Activated naive CD8-positive, alpha-beta T cell treated with anti-CD3 and anti-CD28 coated beads, Interleukin-2, amount 10 ng/mL, durations not matched to agents 7 days and 5 days (primary cell): ENCODE measurements at regions not wholly inside any gene's neighbourhood (a gene's known extent, or its start where the extent isn't known, plus 50 kb on each side); places are given as distances from the start of the nearest gene placed in this dataset.
A peak's percentile ranks its signal among the peaks of the same experiment; 100 is the strongest.
"Not testable (repeated sequence)": the region's sequence is repeated elsewhere in the genome, so short reads cannot be mapped to it uniquely, and the experiment has no call there.

Experiments used
- ATAC-seq: fragments of 150-1000 bp; cut with Tn5 transposase; one replicate; pipeline ENCODE4 v1.10.0; 2021; ENCODE audit warnings: low read depth, moderate library complexity
- POLR2A ChIA-PET: fragments of 350-600 bp; sonication (Branson Sonifier 250); formaldehyde crosslinking; loops from one replicate; lab custom pipeline; 2021; ENCODE audit warnings: antibody characterized with exemption; lab: Charles Lee
- DNase-seq: peaks from one replicate; pipeline ENCODE4 v3.0.0; 2021
- H3K27ac Mint-ChIP-seq: one replicate; pipeline ENCODE4 v1.8.0; 2022; ENCODE audit warnings: mild to moderate bottlenecking, mixed read lengths
- H3K27me3 Mint-ChIP-seq: one replicate; pipeline ENCODE4 v1.8.0; 2022; ENCODE audit warnings: mild to moderate bottlenecking, moderate library complexity, mixed read lengths
- H3K36me3 Mint-ChIP-seq: one replicate; pipeline ENCODE4 v1.8.0; 2021; ENCODE audit warnings: mild to moderate bottlenecking, mixed read lengths
- H3K4me1 Mint-ChIP-seq: one replicate; pipeline ENCODE4 v1.8.0; 2021; ENCODE audit warnings: mixed read lengths
- H3K4me3 Mint-ChIP-seq: one replicate; pipeline ENCODE4 v1.8.0; 2022; ENCODE audit warnings: mild to moderate bottlenecking, moderate library complexity, mixed read lengths
- H3K9me3 Mint-ChIP-seq: one replicate; pipeline ENCODE4 v1.8.0; 2021; ENCODE audit warnings: mixed read lengths

DNA sequence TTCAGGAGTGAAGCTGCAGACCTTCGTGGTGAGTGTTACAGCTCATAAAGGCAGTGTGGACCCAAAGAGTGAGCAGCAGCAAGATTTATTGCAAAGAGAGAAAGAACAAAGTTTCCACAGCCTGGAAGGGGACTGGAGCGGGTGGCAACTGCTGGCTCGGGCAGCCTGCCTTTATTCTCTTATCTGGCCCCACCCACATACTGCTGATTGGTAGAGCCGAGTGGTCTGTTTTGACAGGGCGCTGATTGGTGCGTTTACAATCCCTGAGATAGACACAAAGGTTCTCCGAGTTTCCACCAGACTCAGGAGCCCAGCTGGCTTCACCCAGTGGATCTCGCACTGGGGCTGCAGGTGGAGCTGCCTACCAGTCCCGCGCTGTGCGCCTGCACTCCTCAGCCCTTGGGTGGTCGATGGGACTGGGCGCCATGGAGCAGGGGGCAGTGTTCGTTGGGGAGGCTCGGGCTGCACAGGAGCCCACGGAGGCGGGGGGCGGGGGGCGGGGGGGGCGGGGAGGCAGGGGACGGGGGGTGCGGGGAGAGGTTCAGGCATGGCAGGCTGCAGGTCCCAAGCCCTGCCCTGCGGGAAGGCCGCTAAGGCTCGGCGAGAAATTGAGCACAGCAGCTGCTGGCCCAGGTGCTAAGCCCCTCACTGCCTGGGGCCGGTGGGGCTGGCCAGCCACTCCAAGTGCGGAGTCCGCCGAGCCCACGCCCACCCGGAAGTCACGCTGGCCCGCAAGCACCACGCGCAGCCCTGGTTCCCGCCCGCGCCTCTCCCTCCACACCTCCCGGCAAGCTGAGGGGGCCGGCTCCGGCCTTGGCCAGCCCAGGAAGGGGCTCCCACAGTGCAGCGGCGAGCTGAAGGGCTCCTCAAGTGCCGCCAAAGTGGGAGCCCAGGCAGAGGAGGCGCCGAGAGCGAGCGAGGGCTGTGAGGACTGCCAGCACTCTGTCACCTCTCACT, 59.9 kb upstream of the EN2 start:
- not testable (repeated sequence) for H3K4me1 Mint-ChIP-seq, H3K27ac Mint-ChIP-seq, H3K36me3 Mint-ChIP-seq, H3K9me3 Mint-ChIP-seq, H3K4me3 Mint-ChIP-seq, ATAC-seq, H3K27me3 Mint-ChIP-seq, DNase-seq
- POLR2A ChIA-PET, result interaction anchor here (0.6 kb wide), 1 partner anchor 378 kb away, joined by 5 read pairs; no protein-coding TSS in a partner anchor

DNA sequence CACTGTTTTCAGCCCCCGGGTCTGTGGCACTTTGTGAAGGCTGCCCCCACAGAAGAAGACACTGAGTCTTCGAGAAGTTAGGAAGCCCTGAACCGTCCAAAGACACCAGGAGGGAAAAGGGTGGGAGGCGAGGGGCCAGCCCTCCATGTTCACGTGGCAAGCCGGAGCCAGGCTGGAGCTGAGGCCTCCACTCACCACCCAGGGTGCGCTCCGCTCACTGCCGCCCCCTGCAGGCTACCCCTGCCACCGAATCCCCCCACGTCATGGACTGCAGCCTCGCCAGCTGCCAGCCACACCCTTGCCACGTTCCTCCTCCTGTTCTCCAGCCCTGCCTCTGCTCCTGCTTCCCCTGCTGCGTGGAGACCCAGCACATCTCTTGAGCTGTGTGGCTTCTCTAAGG, 59.0 kb upstream of the EN2 start:
- Mint-ChIP-seq H3K27me3 (peaks cover 6% of the 10 kb centered on the region), H3K9me3 (peaks cover 1% of the 10 kb centered on the region), H3K27ac (no peak overlapping the region), H3K4me3 (no peak overlapping the region), H3K36me3 (no peaks in the 10 kb centered on the region), H3K4me1 (no peaks in the 10 kb centered on the region)
- no peak for DNase-seq
- no peak for ATAC-seq
- POLR2A ChIA-PET, result no interaction called here

DNA sequence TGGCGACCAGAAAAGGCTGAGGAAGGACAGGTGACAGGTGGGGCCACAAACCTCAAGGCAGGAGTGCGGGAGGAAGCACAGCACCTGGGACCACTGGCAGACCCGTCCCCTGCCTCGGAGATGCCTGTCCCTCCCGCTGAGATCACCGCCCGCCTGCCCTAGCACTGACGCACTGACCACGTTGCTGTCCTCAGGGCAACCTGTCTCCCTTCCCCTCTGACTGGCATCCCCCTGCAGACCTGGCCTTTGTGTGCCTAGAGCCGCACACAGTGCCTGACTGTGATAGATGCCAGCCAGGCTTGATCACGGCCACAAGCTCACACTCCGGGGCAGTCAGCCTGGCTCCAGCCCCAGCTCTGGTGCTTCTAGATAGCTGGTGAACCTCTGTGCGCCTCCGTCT, 58.4 kb upstream of the EN2 start:
- Mint-ChIP-seq H3K27me3 (peaks cover 8% of the 10 kb centered on the region), H3K36me3 (no peaks in the 10 kb centered on the region), H3K4me1 (no peaks in the 10 kb centered on the region), H3K9me3 (peaks cover 1% of the 10 kb centered on the region), H3K4me3 (no peak overlapping the region), H3K27ac (no peak overlapping the region)
- no peak for DNase-seq
- POLR2A ChIA-PET, result no interaction called here
- no peak for ATAC-seq

DNA sequence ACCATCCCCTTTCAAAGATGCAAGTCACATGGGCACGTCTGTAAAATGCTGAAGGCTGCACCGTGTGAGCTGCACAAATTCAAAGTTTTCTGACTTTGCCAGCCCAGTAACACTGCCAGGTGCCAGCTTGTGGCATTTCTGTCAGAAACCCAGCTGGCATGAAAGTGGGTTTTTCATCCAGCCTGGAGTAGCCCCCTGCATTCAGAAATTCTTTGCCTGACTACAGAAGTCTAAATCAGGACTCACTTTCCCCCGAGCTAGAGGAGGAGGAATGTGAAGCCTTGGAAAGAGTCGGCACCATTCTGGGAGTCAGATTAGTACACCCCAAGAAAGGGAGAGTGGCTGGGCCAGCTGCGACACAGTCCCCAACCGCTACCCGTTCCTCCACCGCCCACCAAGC, 56.7 kb upstream of the EN2 start:
- peaks cover 1% of the 10 kb centered on the region for H3K9me3 Mint-ChIP-seq
- DNase-seq (no peak), ATAC-seq (no peak)
- H3K4me3 Mint-ChIP-seq, result no peak overlapping the region
- H3K27me3 Mint-ChIP-seq, result peaks cover 12% of the 10 kb centered on the region
- H3K4me1 Mint-ChIP-seq, result peaks cover 7% of the 10 kb centered on the region
- no peak overlapping the region for H3K27ac Mint-ChIP-seq
- POLR2A ChIA-PET, result no interaction called here
- H3K36me3 Mint-ChIP-seq, result no peaks in the 10 kb centered on the region

DNA sequence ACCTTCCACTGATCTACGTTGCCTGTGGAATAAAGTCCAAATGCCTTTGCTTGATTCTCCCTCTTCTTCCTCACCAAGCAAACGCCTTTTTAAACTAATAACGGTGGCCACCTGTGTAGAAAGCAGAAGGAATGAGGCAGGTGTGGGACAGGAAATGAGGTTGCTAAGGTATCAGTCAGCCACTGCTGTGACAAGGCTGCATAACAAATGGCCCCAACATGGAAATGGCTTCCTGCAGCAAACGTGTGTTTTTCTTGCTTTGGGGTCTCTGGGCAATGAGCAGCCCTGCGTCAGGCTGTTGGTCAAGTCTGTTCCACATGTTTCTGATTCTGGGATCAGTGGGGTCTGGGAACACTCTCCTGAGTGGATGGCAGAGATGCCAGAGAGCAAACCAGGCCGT, 56.0 kb upstream of the EN2 start:
- POLR2A ChIA-PET, result no interaction called here
- H3K4me1 Mint-ChIP-seq, result peaks cover 8% of the 10 kb centered on the region
- DNase-seq (no peak), ATAC-seq (no peak)
- H3K27ac Mint-ChIP-seq, result no peak overlapping the region
- H3K9me3 Mint-ChIP-seq, result peaks cover 1% of the 10 kb centered on the region
- H3K36me3 Mint-ChIP-seq, result no peaks in the 10 kb centered on the region
- H3K4me3 Mint-ChIP-seq, result no peak overlapping the region
- peaks cover 17% of the 10 kb centered on the region for H3K27me3 Mint-ChIP-seq

DNA sequence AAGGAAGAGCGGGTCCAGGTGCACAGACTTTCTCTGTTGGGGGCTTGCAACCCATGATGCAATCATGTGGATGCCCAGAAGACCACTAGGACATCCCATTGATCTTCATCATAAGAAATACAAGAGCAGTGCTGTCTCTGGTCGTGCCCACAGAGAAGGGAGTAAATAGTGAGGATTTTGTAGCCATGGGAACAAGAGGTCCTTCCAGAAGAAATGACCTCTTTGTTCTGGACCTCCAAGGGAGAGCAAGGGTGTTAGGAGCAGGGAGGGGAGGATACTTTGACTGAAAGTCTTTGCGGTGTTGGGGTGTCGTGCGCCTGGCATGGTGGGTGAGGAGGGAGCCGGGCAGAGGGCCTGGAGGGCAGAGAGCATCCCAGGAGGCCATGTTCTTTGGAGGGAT, 55.0 kb upstream of the EN2 start:
- peaks cover 1% of the 10 kb centered on the region for H3K9me3 Mint-ChIP-seq
- ATAC-seq (no peak), DNase-seq (no peak)
- H3K36me3 Mint-ChIP-seq, result no peaks in the 10 kb centered on the region
- H3K27me3 Mint-ChIP-seq, result peaks cover 17% of the 10 kb centered on the region
- POLR2A ChIA-PET, result no interaction called here
- H3K27ac Mint-ChIP-seq, result no peak overlapping the region
- no peak overlapping the region for H3K4me3 Mint-ChIP-seq
- peaks cover 8% of the 10 kb centered on the region for H3K4me1 Mint-ChIP-seq

DNA sequence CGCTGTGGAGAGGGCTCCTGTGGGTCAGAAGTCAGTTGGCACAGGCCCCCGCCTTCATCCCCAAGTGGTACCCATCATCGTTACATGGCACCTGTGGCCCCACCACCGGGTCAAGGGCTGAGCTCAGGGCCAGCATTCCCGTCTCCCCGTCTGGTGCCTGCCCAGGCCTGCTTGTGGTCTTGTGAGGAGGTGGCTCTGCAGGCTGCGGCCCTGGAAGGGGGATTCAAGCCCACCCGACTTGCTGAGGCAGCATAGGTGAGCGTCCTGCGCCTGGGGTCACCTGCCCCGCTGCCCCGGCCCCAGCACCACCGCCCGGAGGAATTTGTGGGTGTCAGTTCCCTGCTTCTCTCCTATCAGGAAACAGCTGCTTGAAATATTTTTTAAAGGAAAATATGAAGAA, 53.0 kb upstream of the EN2 start:
- POLR2A ChIA-PET, result no interaction called here
- no peak for ATAC-seq

DNA sequence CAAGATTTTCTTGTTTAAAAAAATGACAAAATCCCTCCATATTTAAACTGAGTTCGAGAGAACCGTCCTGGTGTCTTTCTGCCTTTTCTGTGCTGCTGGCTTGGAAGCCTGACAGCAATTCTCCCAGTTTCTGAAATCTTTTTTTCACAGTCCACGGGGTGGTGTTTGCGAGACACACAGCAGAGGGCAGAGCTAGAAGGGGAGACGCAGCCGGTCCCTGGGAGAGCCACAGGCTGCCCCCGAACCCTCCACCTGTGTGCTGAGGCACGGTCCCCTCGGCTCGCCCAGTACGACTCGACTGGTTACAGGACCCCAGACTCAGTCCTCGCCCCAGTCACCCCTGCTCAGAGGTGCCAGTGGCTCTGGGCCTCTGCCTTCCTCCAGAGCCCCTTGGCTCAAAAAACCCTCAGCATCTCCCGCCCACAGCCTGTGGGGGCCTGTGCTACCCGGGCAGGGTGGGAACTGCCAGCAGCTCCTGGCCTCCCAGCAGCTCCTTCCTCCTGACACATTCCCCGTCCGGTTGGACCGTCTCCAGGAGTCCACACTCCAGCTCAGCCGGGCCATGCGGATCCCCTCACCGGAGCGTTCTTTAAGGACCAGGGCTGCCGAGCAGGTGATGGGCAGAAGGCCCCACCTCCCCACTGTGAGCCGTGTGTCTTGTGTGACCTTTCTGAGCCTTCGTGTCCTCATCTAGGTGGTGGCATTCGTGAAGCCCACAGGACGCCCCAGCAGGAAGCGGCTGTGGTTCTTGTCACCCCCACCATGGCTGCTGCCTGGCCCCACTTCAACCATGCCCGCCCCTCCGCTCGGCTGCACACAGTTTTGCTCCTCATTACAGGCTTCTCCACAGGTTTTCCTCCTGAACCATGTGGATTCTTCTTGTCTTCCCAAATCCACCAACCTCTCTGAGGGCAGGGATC, 52.3 kb upstream of the EN2 start:
- POLR2A ChIA-PET, result no interaction called here
- peak; percentile 43 for DNase-seq
- Mint-ChIP-seq H3K27ac (no peak overlapping the region), H3K4me3 (no peak overlapping the region), H3K27me3 (peaks cover 22% of the 10 kb centered on the region), H3K36me3 (no peaks in the 10 kb centered on the region), H3K4me1 (peaks cover 10% of the 10 kb centered on the region), H3K9me3 (peaks cover 1% of the 10 kb centered on the region)
- peak; percentile 62 for ATAC-seq

More for the DNA sequence above, 53.0 kb upstream of the EN2 start:
- Mint-ChIP-seq H3K9me3 (peaks cover 1% of the 10 kb centered on the region), H3K27ac (no peak overlapping the region), H3K4me1 (peaks cover 10% of the 10 kb centered on the region), H3K4me3 (no peak overlapping the region), H3K36me3 (no peaks in the 10 kb centered on the region), H3K27me3 (peaks cover 22% of the 10 kb centered on the region)
- DNase-seq, result no peak

DNA sequence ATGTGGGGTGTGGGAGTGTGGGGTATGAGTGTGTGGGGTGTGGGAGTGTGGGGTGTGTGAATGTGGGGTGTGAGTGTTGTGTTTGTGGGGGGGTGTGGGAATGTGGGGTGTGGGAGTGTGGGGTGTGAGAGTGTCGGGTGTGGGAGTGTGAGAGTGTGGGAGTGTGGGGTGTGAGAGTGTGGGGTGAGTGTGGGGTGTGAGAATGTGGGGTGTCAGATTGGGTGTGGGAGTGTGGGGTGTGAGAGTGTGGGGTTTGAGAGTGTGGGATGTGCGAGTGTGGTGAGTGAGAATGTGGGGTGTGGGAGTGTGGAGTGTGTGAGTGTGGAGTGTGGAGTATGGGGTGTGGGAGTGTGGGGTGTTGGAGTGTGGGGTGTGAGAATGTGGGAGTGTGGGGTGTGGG, 50.1 kb upstream of the EN2 start:
- POLR2A ChIA-PET, result no interaction called here

More for the DNA sequence above, 50.1 kb upstream of the EN2 start:
- Mint-ChIP-seq H3K36me3 (no peaks in the 10 kb centered on the region), H3K27ac (no peak overlapping the region), H3K27me3 (peaks cover 24% of the 10 kb centered on the region), H3K4me1 (peaks cover 10% of the 10 kb centered on the region), H3K4me3 (no peak overlapping the region), H3K9me3 (no peaks in the 10 kb centered on the region)
- no peak for DNase-seq
- ATAC-seq, result no peak
